HCT116 (cell line): ENCODE measurements at regions not wholly inside any gene's neighbourhood (a gene's known extent, or its start where the extent isn't known, plus 50 kb on each side); places are given as distances from the start of the nearest gene placed in this dataset.

Source experiments
- ATAC-seq: fragments of 200-7000 bp; cut with Tn5 transposase; 2 replicates; pipeline ENCODE4 v1.9.1; 2020; ENCODE audit warnings: mild to moderate bottlenecking, moderate library complexity
- BruUV-seq: library from RNA; stranded (reverse); fragments of 400-500 nt; replicated peaks from 2 replicates; lab custom pipeline; 2021; lab: Mats Ljungman, UMichigan
- CTCF ChIA-PET: fragments of 300-600 bp; sonication (Branson Sonifier 250); formaldehyde crosslinking; loops from one replicate; lab custom pipeline; 2021; ENCODE audit warnings: antibody characterized with exemption; lab: Charles Lee
- POLR2A ChIA-PET: fragments of 300-600, 350-600 bp; sonication (Branson Sonifier 250); formaldehyde crosslinking; loops from one replicate; lab custom pipeline; 2021; ENCODE audit warnings: antibody characterized with exemption; lab: Charles Lee
- RAD21 ChIA-PET, 2 experiments: fragments of 300-600 bp; sonication (Branson Sonifier 250); formaldehyde crosslinking; loops; one replicate each; lab custom pipeline; 2023; ENCODE audit warnings: low total read pairs in 2 of 2; ENCODE audit not compliant: uncharacterized antibody in 2 of 2, unreplicated experiment in 2 of 2, low non-redundant PET in 1 of 2; lab: Charles Lee
- DNase-seq: peaks from one replicate; pipeline ENCODE4 v3.0.0-alpha.2; 2010; ENCODE audit warnings: low read depth, low spot score
- H2AFZ ChIP-seq: fragments of 200-600 bp; shearing (Covaris generic), sonication (generic); 2 replicates; pipeline ENCODE4 v1.6.1; 2017; ENCODE audit warnings: low read depth, mixed run types, mixed read lengths, antibody characterized with exemption, low read length; ENCODE audit not compliant: poor library complexity, severe bottlenecking
- H3K27ac ChIP-seq: 2 replicates; pipeline ENCODE4 v1.5.1; 2012; ENCODE audit warnings: low read depth, low read length
- H3K27me3 ChIP-seq: fragments of 200-600 bp; sonication (generic); 2 replicates; pipeline ENCODE4 v1.6.1; 2016; ENCODE audit warnings: mixed run types, low read length, mixed read lengths; ENCODE audit not compliant: insufficient read depth
- H3K36me3 ChIP-seq, 2 experiments: fragments of 200-500 bp in 1 of 2; fragments of 200-600 bp in 1 of 2; sonication (Bioruptor generic) in 1 of 2; sonication (generic) in 1 of 2; 2 replicates each; pipeline versions ENCODE4 v1.5.1 to v1.6.1; 2014 to 2016; ENCODE audit warnings: low read length in 2 of 2, inconsistent platforms in 1 of 2, mixed read lengths in 1 of 2, mixed run types in 1 of 2; ENCODE audit not compliant: insufficient read depth in 2 of 2, control insufficient read depth in 1 of 2
- H3K4me1 ChIP-seq, 2 experiments: fragments of 200-600 bp in 1 of 2; sonication (generic) in 1 of 2; 2 replicates each; pipeline versions ENCODE4 v1.5.1 to v1.6.1; 2012 to 2017; ENCODE audit warnings: low read length in 2 of 2, inconsistent platforms in 1 of 2, mild to moderate bottlenecking in 1 of 2, mixed read lengths in 1 of 2, mixed run types in 1 of 2, moderate library complexity in 1 of 2; ENCODE audit not compliant: insufficient read depth in 2 of 2, control insufficient read depth in 1 of 2
- H3K4me2 ChIP-seq: fragments of 200-600 bp; sonication (generic); 2 replicates; pipeline ENCODE4 v1.6.1; 2017; ENCODE audit warnings: mixed run types, low read length, mixed read lengths
- H3K4me3 ChIP-seq, 2 experiments: fragments of 200-600 bp in 1 of 2; sonication (generic) in 1 of 2; replicated peaks in 1 of 2; 2 replicates each; pipeline ENCODE4 v1.5.1; 2011 to 2016; ENCODE audit warnings: low read length in 2 of 2, control low read depth in 1 of 2, low read depth in 1 of 2, mild to moderate bottlenecking in 1 of 2, mixed read lengths in 1 of 2, mixed run types in 1 of 2
- H3K79me2 ChIP-seq: fragments of 200-600 bp; sonication (generic); 2 replicates; pipeline ENCODE4 v1.6.1; 2017; ENCODE audit warnings: mild to moderate bottlenecking, mixed run types, low read length, moderate library complexity, mixed read lengths; ENCODE audit not compliant: insufficient read depth
- H3K9ac ChIP-seq: fragments of 200-600 bp; sonication (generic); 2 replicates; pipeline ENCODE4 v1.6.1; 2016; ENCODE audit warnings: low read length, mixed read lengths
- H3K9me2 ChIP-seq: fragments of 200-600 bp; sonication (generic), shearing (Covaris generic); 2 replicates; pipeline ENCODE4 v1.6.1; 2017; ENCODE audit warnings: mixed run types, mild to moderate bottlenecking, moderate library complexity; ENCODE audit not compliant: insufficient read depth
- H3K9me3 ChIP-seq, 2 experiments: fragments of 200-500 bp in 1 of 2; fragments of 200-600 bp in 1 of 2; sonication (Bioruptor generic) in 1 of 2; sonication (generic) in 1 of 2; 2 replicates each; pipeline ENCODE4 v1.6.1; 2014 to 2017; ENCODE audit warnings: low read length in 2 of 2, mixed read lengths in 2 of 2, inconsistent platforms in 1 of 2, low read depth in 1 of 2, mild to moderate bottlenecking in 1 of 2, mixed run types in 1 of 2, moderate library complexity in 1 of 2; ENCODE audit not compliant: control insufficient read depth in 1 of 2, insufficient read depth in 1 of 2
- H4K20me1 ChIP-seq: fragments of 200-600 bp; sonication (generic), shearing (Covaris generic); 2 replicates; pipeline ENCODE4 v1.6.1; 2017; ENCODE audit warnings: mixed run types, mild to moderate bottlenecking, moderate library complexity; ENCODE audit not compliant: insufficient read depth
- ATF3 ChIP-seq: IDR thresholded peaks from 2 replicates; pipeline ENCODE4 v1.6.1; 2012
- CBX3 ChIP-seq: IDR thresholded peaks from 2 replicates; pipeline ENCODE4 v1.6.1; 2012; ENCODE audit warnings: low read depth
- CEBPB ChIP-seq: IDR thresholded peaks from 2 replicates; pipeline ENCODE4 v1.6.1; 2012; ENCODE audit warnings: low read depth
- EZH2phosphoT487 ChIP-seq: fragments of 200-600 bp; IDR thresholded peaks from 2 replicates; pipeline ENCODE4 v1.6.1; 2018; ENCODE audit warnings: antibody characterized with exemption, borderline replicate concordance
- MAX ChIP-seq: IDR thresholded peaks from 2 replicates; pipeline ENCODE4 v1.6.1; 2012
- POLR2A ChIP-seq: IDR thresholded peaks from 2 replicates; pipeline ENCODE4 v1.7.0; 2011; ENCODE audit warnings: borderline replicate concordance; ENCODE audit not compliant: insufficient read depth, insufficient read length; ENCODE audit errors: extremely low read depth
- REST ChIP-seq: IDR thresholded peaks from 2 replicates; pipeline ENCODE4 v1.6.1; 2012; ENCODE audit warnings: low read depth
- SIN3A ChIP-seq: IDR thresholded peaks from 2 replicates; pipeline ENCODE4 v1.6.1; 2012; ENCODE audit warnings: low read depth
- SP1 ChIP-seq: IDR thresholded peaks from 2 replicates; pipeline ENCODE4 v1.6.1; 2012; ENCODE audit warnings: low read depth
- SRF ChIP-seq: IDR thresholded peaks from 2 replicates; pipeline ENCODE4 v1.6.1; 2012; ENCODE audit warnings: low read depth
- TCF7L2 ChIP-seq: IDR thresholded peaks from 2 replicates; pipeline ENCODE4 v1.7.0; 2011; ENCODE audit warnings: borderline replicate concordance, inconsistent platforms; ENCODE audit not compliant: insufficient read depth, insufficient read length; ENCODE audit errors: extremely low read depth
- YY1 ChIP-seq: IDR thresholded peaks from 2 replicates; pipeline ENCODE4 v1.6.1; 2011; ENCODE audit warnings: low read length, low read depth, moderate library complexity, mild to moderate bottlenecking; ENCODE audit not compliant: insufficient replicate concordance; ENCODE audit errors: extremely low read depth
- ZBTB33 ChIP-seq: IDR thresholded peaks from 2 replicates; pipeline ENCODE4 v1.6.1; 2011; ENCODE audit warnings: mild to moderate bottlenecking, low read length, moderate library complexity; ENCODE audit not compliant: insufficient replicate concordance; ENCODE audit errors: extremely low read depth
- ZFX ChIP-seq: fragments of 450-650 bp; IDR thresholded peaks from 2 replicates; pipeline ENCODE4 v1.6.1; 2017
- ZNF274 ChIP-seq: fragments of 200-500 bp; sonication (Bioruptor generic); IDR thresholded peaks from 2 replicates; pipeline ENCODE4 v1.6.1; 2014; ENCODE audit warnings: mild to moderate bottlenecking, low read depth, low read length, inconsistent platforms
- intact Hi-C: fragments of 100-400 bp; cut with micrococcal nuclease; formaldehyde crosslinking; loops from 2 replicates; pipeline ENCODE4 v1.10.0; 2022

- H3K79me2 ChIP-seq = no peaks in the 10 kb centered on the region
- no peak overlapping the region for H3K27ac ChIP-seq
- BruUV-seq = no TSS peak
Observed at GRCh38 chr12:124664395-124665111, 97.1 kb upstream of the NCOR2 start.

More at GRCh38 chr12:124664395-124665111, 97.1 kb upstream of the NCOR2 start:
- intact Hi-C loops = no loop called here
- DNase-seq = no peak
- H3K4me1 ChIP-seq = no peaks in the 10 kb centered on the region
- POLR2A ChIA-PET = no interaction called here
- peaks cover 0 to 3% of the 10 kb centered on the region in 2 experiments; a peak in 1 of 4 replicates for H3K9me3 ChIP-seq
- no peaks in the 10 kb centered on the region for H4K20me1 ChIP-seq
- TF ChIP-seq SIN3A = no peak
- no peak for TF ChIP-seq EZH2phosphoT487
- TF ChIP-seq SRF = no peak
- no peak for TF ChIP-seq ZFX
- no peak for TF ChIP-seq YY1
- TF ChIP-seq SP1 = no peak
- TF ChIP-seq REST = no peak
- TF ChIP-seq MAX = no peak
- no peak for TF ChIP-seq CBX3
- no peak for TF ChIP-seq ZNF274
- no peak for TF ChIP-seq ZBTB33
- TF ChIP-seq ATF3 = no peak
- no peak for TF ChIP-seq POLR2A
- TF ChIP-seq TCF7L2 = no peak
- no peak for TF ChIP-seq CEBPB
- TF ChIP-seq, all 23 proteins: peak for 0
- H3K9ac ChIP-seq = no peak overlapping the region
- H2AFZ ChIP-seq = no peak overlapping the region
- H3K27me3 ChIP-seq = no peaks in the 10 kb centered on the region
- ATAC-seq = no peak
- H3K36me3 ChIP-seq = no peaks in the 10 kb centered on the region
- H3K4me3 ChIP-seq = no peak overlapping the region
- RAD21 ChIA-PET = no interaction called here
- H3K9me2 ChIP-seq = no peaks in the 10 kb centered on the region
- CTCF ChIA-PET = no interaction called here
- no peak overlapping the region for H3K4me2 ChIP-seq
